ENCODE measurements at regions not wholly inside any gene's neighbourhood (a gene's known extent, or its start where the extent isn't known, plus 50 kb on each side); places are given as distances from the start of the nearest gene placed in this dataset.

GRCh38 chr20:24862606-24863005 is 86.5 kb upstream of the CST7 start:
- H3K4me3 ChIP-seq (replicated peaks; ENCODE audit: low read depth, low read length): no peak overlapping the region
- no peak for DNase-seq (ENCODE audit: low read depth)
- TF ChIP-seq CTCF (IDR thresholded peaks at IDR 0.05; ENCODE audit: low read length, missing control alignments): no peak

- peak; percentile 23 for DNase-seq (ENCODE audit: low read depth)
- H3K4me3 ChIP-seq (replicated peaks; ENCODE audit: low read depth, low read length): no peak overlapping the region
- TF ChIP-seq CTCF (IDR thresholded peaks at IDR 0.05; ENCODE audit: low read length, missing control alignments): no peak
Measured at GRCh38 chr20:24863356-24863755, 85.7 kb upstream of the CST7 start.

- H3K4me3 ChIP-seq (replicated peaks; ENCODE audit: low read depth, low read length): no peak overlapping the region
- TF ChIP-seq CTCF (IDR thresholded peaks at IDR 0.05; ENCODE audit: low read length, missing control alignments): no peak
- no peak for DNase-seq (ENCODE audit: low read depth)
Measured at GRCh38 chr20:24866008-24866407, 83.1 kb upstream of the CST7 start.

- no peak overlapping the region for H3K4me3 ChIP-seq (replicated peaks; ENCODE audit: low read depth, low read length)
- TF ChIP-seq CTCF (IDR thresholded peaks at IDR 0.05; ENCODE audit: low read length, missing control alignments): no peak
- DNase-seq (ENCODE audit: low read depth): no peak
Measured at GRCh38 chr20:24866742-24867141, 82.3 kb upstream of the CST7 start.

GRCh38 chr20:24867556-24867955 is 81.5 kb upstream of the CST7 start:
- no peak for DNase-seq (ENCODE audit: low read depth)
- no peak for TF ChIP-seq CTCF (IDR thresholded peaks at IDR 0.05; ENCODE audit: low read length, missing control alignments)
- H3K4me3 ChIP-seq (replicated peaks; ENCODE audit: low read depth, low read length): no peak overlapping the region

- TF ChIP-seq CTCF (IDR thresholded peaks at IDR 0.05; ENCODE audit: low read length, missing control alignments): no peak
- DNase-seq (ENCODE audit: low read depth): no peak
- no peak overlapping the region for H3K4me3 ChIP-seq (replicated peaks; ENCODE audit: low read depth, low read length)
Measured at GRCh38 chr20:24868396-24868927, 80.6 kb upstream of the CST7 start.

GRCh38 chr20:24868959-24869358 is 80.1 kb upstream of the CST7 start:
- no peak for DNase-seq (ENCODE audit: low read depth)
- H3K4me3 ChIP-seq (replicated peaks; ENCODE audit: low read depth, low read length): no peak overlapping the region
- no peak for TF ChIP-seq CTCF (IDR thresholded peaks at IDR 0.05; ENCODE audit: low read length, missing control alignments)
